NCI-H226 (cell line): ENCODE measurements at regions not wholly inside any gene's neighbourhood (a gene's known extent, or its start where the extent isn't known, plus 50 kb on each side); places are given as distances from the start of the nearest gene placed in this dataset.
"Not testable (repeated sequence)": the region's sequence is repeated elsewhere in the genome, so short reads cannot be mapped to it uniquely, and the experiment has no call there.

ENCODE experiments used
- DNase-seq: peaks from one replicate; pipeline ENCODE4 v3.0.0-alpha.2; 2015

- DNase-seq = peak; percentile 79
Observed at GRCh38 chr11:109680127-109680526, 258.1 kb downstream of the C11orf87 start.

- not testable (repeated sequence) for DNase-seq
Observed at GRCh38 chr11:109682788-109683187, 260.8 kb downstream of the C11orf87 start.

GRCh38 chr11:109695696-109696095 is 273.7 kb downstream of the C11orf87 start:
- DNase-seq = no peak

GRCh38 chr11:109696191-109696897 is 274.4 kb downstream of the C11orf87 start:
- DNase-seq = peak; percentile 37

GRCh38 chr11:109697140-109697843 is 275.3 kb downstream of the C11orf87 start:
- DNase-seq = peak; percentile 29

GRCh38 chr11:109698237-109698636 is 276.2 kb downstream of the C11orf87 start:
- no peak for DNase-seq

- no peak for DNase-seq
Observed at GRCh38 chr11:109704432-109704831, 282.4 kb downstream of the C11orf87 start.

GRCh38 chr11:109706945-109707344 is 285.0 kb downstream of the C11orf87 start:
- DNase-seq = no peak

- no peak for DNase-seq
Observed at GRCh38 chr11:109707411-109707810, 285.4 kb downstream of the C11orf87 start.

- DNase-seq = no peak
Observed at GRCh38 chr11:109708184-109708583, 286.2 kb downstream of the C11orf87 start.

GRCh38 chr11:109714444-109714843 is 292.5 kb downstream of the C11orf87 start:
- not testable (repeated sequence) for DNase-seq

GRCh38 chr11:109715424-109715823 is 293.4 kb downstream of the C11orf87 start:
- DNase-seq = not testable (repeated sequence)

GRCh38 chr11:109726061-109726460 is 304.1 kb downstream of the C11orf87 start:
- no peak for DNase-seq

- no peak for DNase-seq
Observed at GRCh38 chr11:109728056-109728455, 306.1 kb downstream of the C11orf87 start.

GRCh38 chr11:109729761-109730160 is 307.8 kb downstream of the C11orf87 start:
- DNase-seq = no peak

- no peak for DNase-seq
Observed at GRCh38 chr11:109730669-109731068, 308.7 kb downstream of the C11orf87 start.

- DNase-seq = no peak
Observed at GRCh38 chr11:109731451-109731850, 309.5 kb downstream of the C11orf87 start.

- DNase-seq = peak; percentile 61
Observed at GRCh38 chr11:109733245-109733644, 311.3 kb downstream of the C11orf87 start.

GRCh38 chr11:109734566-109734965 is 312.6 kb downstream of the C11orf87 start:
- DNase-seq = no peak

GRCh38 chr11:109735128-109735527 is 313.1 kb downstream of the C11orf87 start:
- DNase-seq = no peak

- no peak for DNase-seq
Observed at GRCh38 chr11:109739379-109739778, 317.4 kb downstream of the C11orf87 start.

GRCh38 chr11:109745996-109746625 is 324.1 kb downstream of the C11orf87 start:
- no peak for DNase-seq

GRCh38 chr11:109747839-109748238 is 325.8 kb downstream of the C11orf87 start:
- DNase-seq = no peak

GRCh38 chr11:109749476-109749875 is 327.5 kb downstream of the C11orf87 start:
- no peak for DNase-seq
